BJ (cell line): ENCODE measurements at regions not wholly inside any gene's neighbourhood (a gene's known extent, or its start where the extent isn't known, plus 50 kb on each side); places are given as distances from the start of the nearest gene placed in this dataset.
"Not testable (repeated sequence)": the region's sequence is repeated elsewhere in the genome, so short reads cannot be mapped to it uniquely, and the experiment has no call there.

Experiments
- CTCF ChIA-PET: fragments of 350-600 bp; formaldehyde crosslinking; extraction: SDS; loops from one replicate; lab custom pipeline; 2021; ENCODE audit warnings: antibody characterized with exemption, inconsistent platforms; lab: Yijun Ruan, JAX
- POLR2A ChIA-PET: fragments of 300-600 bp; sonication (Branson Sonifier 250); formaldehyde crosslinking; extraction: SDS; loops from one replicate; lab custom pipeline; 2021; ENCODE audit warnings: antibody characterized with exemption; lab: Charles Lee
- DNase-seq: peaks from one replicate; pipeline ENCODE4 v3.0.0-alpha.2; 2011; ENCODE audit warnings: low read depth
- H3K27me3 ChIP-seq: 2 replicates; pipeline ENCODE4 v1.6.0; 2011; ENCODE audit warnings: low read length; ENCODE audit not compliant: control insufficient read depth, insufficient read depth
- H3K36me3 ChIP-seq: 2 replicates; pipeline ENCODE4 v1.5.1; 2011; ENCODE audit warnings: low read length; ENCODE audit not compliant: control insufficient read depth, insufficient read depth
- H3K4me3 ChIP-seq: 2 replicates; pipeline ENCODE4 v1.5.1; 2011; ENCODE audit warnings: low read depth, mild to moderate bottlenecking, control low read depth, low read length
- TF ChIP-seq, protein P1 (sequence below): IDR thresholded peaks from 2 replicates; pipeline ENCODE4 v1.5.1; 2011; ENCODE audit warnings: low read depth, mild to moderate bottlenecking, control low read depth, inconsistent platforms, low read length, moderate library complexity; ENCODE audit not compliant: insufficient read depth

DNA sequence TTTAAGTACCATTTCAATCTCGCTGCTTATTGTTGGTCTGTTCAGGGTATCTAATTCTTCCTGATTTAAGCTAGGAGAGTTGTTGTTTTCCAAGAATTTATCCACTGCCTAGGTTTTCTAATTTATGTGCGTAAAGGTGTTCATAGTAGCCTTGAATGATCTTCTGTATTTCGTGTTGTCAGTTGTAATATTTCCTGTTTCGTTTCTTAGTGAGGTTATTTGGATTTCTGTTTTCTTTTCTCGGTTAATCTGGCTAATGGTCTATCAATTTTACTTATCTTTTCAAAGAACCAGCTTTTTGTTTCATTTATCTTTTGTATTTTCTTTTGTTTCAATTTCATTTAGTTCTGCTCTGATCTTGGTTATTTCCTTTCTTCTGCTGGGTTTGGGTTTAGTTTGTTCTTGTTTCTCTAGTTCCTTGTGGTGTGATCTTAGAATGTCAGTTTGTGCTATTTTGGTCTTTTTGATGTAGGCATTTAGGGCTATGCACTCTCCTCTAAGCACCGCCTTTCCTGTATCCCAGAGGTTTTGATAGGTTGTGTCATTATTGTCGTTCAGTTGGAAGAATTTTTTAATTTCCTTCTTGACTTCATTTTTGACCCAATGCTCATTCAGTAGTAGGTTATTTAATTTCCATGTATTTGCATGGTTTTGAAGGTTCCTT, 92.5 kb upstream of the CSRP2 start:
- CTCF ChIA-PET, H3K36me3 ChIP-seq, DNase-seq, H3K27me3 ChIP-seq, H3K4me3 ChIP-seq, POLR2A ChIA-PET: not testable (repeated sequence)

DNA sequence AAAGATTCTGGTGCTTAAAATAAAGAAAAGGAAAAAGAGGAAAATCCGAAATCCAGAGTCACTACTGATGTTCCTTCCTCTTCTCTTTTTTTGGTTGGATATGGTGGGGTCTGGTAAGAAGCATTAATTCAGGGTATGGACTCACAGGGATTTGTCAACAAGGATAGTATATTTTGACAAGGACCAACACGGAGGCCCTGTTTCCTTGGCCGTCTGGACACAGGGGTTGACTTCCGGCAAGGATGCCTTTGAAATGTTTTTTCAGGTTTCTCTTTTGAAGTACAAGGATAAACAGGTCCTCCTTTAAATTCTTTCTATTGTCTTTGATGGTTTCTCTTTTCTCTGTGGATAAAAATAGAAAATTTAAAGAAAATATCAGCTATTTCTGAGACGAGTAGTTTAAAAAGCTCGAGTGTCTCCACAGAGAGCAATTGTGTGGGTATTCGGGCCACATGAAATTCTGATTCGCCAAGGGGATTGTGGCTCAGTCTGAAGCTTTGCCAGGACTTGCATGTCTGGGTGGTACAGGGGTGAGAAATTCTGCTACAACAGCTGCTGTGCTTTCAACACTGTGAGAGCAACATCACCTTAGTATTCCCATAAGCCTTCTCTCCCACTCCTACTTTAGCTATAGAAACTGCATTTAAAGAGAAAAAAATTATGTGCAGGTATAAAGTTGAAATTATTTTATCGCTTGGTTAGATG, 88.5 kb upstream of the CSRP2 start:
- no peak overlapping the region for H3K4me3 ChIP-seq
- ChIA-PET POLR2A (no interaction called here), CTCF (interaction anchor here (1.5 kb wide), 1 partner anchor 44 kb away, joined by 3 read pairs; no protein-coding TSS in a partner anchor)
- H3K27me3 ChIP-seq: peaks cover 1% of the 10 kb centered on the region; the same call in 1 of the 2 replicates
- TF ChIP-seq, protein P1, sequence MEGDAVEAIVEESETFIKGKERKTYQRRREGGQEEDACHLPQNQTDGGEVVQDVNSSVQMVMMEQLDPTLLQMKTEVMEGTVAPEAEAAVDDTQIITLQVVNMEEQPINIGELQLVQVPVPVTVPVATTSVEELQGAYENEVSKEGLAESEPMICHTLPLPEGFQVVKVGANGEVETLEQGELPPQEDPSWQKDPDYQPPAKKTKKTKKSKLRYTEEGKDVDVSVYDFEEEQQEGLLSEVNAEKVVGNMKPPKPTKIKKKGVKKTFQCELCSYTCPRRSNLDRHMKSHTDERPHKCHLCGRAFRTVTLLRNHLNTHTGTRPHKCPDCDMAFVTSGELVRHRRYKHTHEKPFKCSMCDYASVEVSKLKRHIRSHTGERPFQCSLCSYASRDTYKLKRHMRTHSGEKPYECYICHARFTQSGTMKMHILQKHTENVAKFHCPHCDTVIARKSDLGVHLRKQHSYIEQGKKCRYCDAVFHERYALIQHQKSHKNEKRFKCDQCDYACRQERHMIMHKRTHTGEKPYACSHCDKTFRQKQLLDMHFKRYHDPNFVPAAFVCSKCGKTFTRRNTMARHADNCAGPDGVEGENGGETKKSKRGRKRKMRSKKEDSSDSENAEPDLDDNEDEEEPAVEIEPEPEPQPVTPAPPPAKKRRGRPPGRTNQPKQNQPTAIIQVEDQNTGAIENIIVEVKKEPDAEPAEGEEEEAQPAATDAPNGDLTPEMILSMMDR: no peak
- H3K36me3 ChIP-seq: no peaks in the 10 kb centered on the region
- no peak for DNase-seq

DNA sequence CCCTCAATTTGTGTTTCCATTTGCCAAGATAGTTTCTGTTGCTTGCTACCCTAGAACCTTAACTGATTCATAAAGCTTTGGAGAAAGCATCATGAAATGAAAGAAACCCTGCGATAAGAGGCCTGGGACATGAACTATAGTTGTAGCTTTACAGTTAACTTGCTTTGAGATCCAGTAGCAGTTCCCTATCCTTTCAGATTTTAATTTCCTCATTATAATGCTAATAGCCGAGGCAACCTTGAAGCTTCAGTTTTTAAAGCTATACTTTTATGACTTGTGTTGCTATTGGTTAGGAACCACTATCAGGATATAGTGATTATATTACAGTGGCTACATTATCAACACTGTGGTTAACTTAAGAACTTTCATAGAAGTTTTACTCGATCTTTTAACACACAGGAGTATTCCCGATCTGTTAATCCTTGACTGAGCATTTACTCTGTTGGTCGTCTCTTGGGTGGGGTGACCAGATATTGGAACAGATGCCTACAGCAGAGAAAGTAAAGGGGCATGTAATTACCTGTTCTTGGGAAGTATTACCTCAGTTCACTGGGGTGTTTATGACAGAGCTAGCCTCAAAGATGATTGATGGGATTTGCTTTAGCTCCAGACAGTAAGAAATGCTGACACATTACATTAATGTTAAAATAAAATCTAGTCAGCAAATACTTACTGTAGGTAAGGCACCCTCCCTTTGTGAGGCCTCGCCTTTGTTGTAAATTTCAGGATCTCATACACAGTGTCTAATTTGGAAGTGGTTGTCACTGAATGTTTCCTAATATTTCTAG, 86.2 kb upstream of the CSRP2 start:
- Histone ChIP-seq H3K27me3 (peaks cover 1% of the 10 kb centered on the region; the same call in 1 of the 2 replicates), H3K4me3 (no peak overlapping the region), H3K36me3 (no peaks in the 10 kb centered on the region)
- DNase-seq: no peak
- TF ChIP-seq, protein P1: no peak
- CTCF ChIA-PET: interaction anchor here (0.5 kb wide), 1 partner anchor 69 kb away, joined by 5 read pairs; no protein-coding TSS in a partner anchor
- POLR2A ChIA-PET: no interaction called here

DNA sequence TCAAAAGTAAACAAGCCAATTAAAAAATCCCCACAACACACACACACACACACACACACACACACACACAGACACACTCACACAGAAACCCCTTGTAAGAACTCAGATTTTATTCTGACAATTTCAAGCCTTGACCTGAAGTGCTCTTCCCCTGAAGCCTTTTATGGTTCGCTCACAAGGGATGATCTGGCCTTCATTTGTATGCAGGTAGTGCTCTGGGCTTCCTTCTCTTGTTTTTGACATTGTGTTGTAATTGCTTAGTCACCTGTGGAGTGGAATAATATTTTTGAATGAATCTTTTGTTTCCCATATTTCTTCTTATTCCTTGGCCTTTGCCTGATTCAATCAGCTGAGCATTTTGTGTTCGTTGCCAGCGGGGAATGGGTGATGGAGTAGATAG, 83.3 kb upstream of the CSRP2 start:
- CTCF ChIA-PET: no interaction called here
- DNase-seq: no peak
- TF ChIP-seq, protein P1: no peak

DNA sequence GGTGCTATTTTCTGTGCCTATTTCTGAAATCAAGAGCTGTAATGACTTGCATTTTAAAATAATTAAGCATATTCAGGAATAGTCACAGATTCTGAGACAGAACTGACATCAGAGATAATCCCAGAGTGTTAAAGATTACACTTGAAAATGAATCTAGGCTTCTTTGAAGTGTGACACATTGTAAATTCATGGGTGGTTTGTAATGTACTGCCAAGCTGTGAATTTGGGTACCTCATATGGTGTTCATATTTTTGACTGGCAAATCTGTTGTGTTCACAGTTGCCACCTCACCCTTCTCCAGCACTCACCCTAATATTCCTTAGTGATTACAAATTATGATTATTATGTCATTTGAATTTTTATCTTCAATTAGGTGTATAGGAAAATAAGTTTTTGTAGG, 78.5 kb upstream of the CSRP2 start:
- no peak for DNase-seq
- no peaks in the 10 kb centered on the region for H3K27me3 ChIP-seq
- no peak overlapping the region for H3K4me3 ChIP-seq
- no peaks in the 10 kb centered on the region for H3K36me3 ChIP-seq
- ChIA-PET CTCF (interaction anchor here (0.5 to 1.7 kb wide), 3 partner anchors 53 to 314 kb away, joined by 3 to 6 read pairs (median 3); partner anchors contain the start of gene CSRP2), POLR2A (no interaction called here)
- TF ChIP-seq, protein P1: no peak

More for the DNA sequence above, 83.3 kb upstream of the CSRP2 start:
- POLR2A ChIA-PET: no interaction called here
- Histone ChIP-seq H3K36me3 (no peaks in the 10 kb centered on the region), H3K27me3 (peaks cover 1% of the 10 kb centered on the region; the same call in 1 of the 2 replicates), H3K4me3 (no peak overlapping the region)
